Adrenal gland (tissue), 9 donors: ENCODE measurements at regions not wholly inside any gene's neighbourhood (a gene's known extent, or its start where the extent isn't known, plus 50 kb on each side); places are given as distances from the start of the nearest gene placed in this dataset.

Experiments
- DNase-seq, 7 donors: peaks; one replicate each; pipeline ENCODE4 v3.0.0-alpha.2; 2019 to 2020
- H3K27ac ChIP-seq, 5 donors: fragments of 200-600 bp; sonication (generic) in 4 of 5; 1 replicate in 3 of 5; 2 replicates in 2 of 5; pipeline versions ENCODE4 v1.5.1 to v1.8.0; 2016 to 2020; ENCODE audit warnings: mild to moderate bottlenecking in 1 of 5
- H3K27me3 ChIP-seq: fragments of 200-600 bp; 2 replicates; pipeline ENCODE4 v1.8.0; 2021
- H3K36me3 ChIP-seq, 2 donors: fragments of 200-600 bp; replicated peaks in 1 of 2; 1 replicate in 1 of 2; 2 replicates in 1 of 2; pipeline versions ENCODE4 v1.5.1 to v1.8.0; 2018 to 2022
- H3K4me1 ChIP-seq, 2 donors: fragments of 200-600 bp; replicated peaks in 1 of 2; 1 replicate in 1 of 2; 2 replicates in 1 of 2; pipeline versions ENCODE4 v1.5.1 to v1.8.0; 2018 to 2021
- H3K4me3 ChIP-seq, 4 donors: fragments of 200-600 bp; sonication (generic) in 3 of 4; one replicate each; pipeline ENCODE4 v1.5.1; 2016 to 2018
- H3K9me3 ChIP-seq, 3 donors: fragments of 200-600 bp; sonication (generic) in 1 of 3; replicated peaks in 1 of 3; 1 replicate in 2 of 3; 2 replicates in 1 of 3; pipeline versions ENCODE4 v1.5.1 to v1.8.0; 2016 to 2021
- CTCF ChIP-seq, 6 experiments: fragments of 450-650 bp in 4 of 6; fragments of 200-600 bp in 2 of 6; sonication (generic) in 1 of 6; IDR thresholded peaks; 1 replicate in 5 of 6; 2 replicates in 1 of 6; pipeline versions ENCODE4 v1.5.1 to v1.8.0; 2016 to 2021; ENCODE audit warnings: antibody characterized with exemption in 6 of 6, mild to moderate bottlenecking in 2 of 6, moderate library complexity in 1 of 6
- POLR2A ChIP-seq, 2 donors: fragments of 450-650 bp; IDR thresholded peaks; one replicate each; pipeline ENCODE4 v1.6.1; 2017; ENCODE audit warnings: antibody characterized with exemption in 2 of 2, mild to moderate bottlenecking in 2 of 2, moderate library complexity in 1 of 2
- WGBS, 4 donors: extraction: QIAGEN DNeasy Blood & Tissue Kit in 2 of 4; methylation state at CpG; one replicate each; pipeline versions ENCODE4 v1.1.5 to v1.1.7; 2013 to 2017; 5-methylcytosine and 5-hydroxymethylcytosine counted together
- intact Hi-C, 2 donors: fragments of 100-400 bp; cut with DNase I; formaldehyde crosslinking; loops; one replicate each; pipeline versions ENCODE4 v1.14.1 to v1.15.0; 2022 to 2023
- donor health status: healthy with polysubstance abuse.
- donor health status: Bipolar disorder and iron deficiency.
- donor health status: DM: yes; HTN: yes; CAD: no.
- donor health status: DM: no; HTN: no; CAD: no.
- donor health status: DM: no; HTN: no; CAD: no.

- TF ChIP-seq CTCF (IDR thresholded peaks at IDR 0.05) (no peak), POLR2A (IDR thresholded peaks at IDR 0.05) (no peak)
- Histone ChIP-seq H3K4me1 (no peaks in the 10 kb centered on the region), H3K4me3 (no peak overlapping the region), H3K9me3 (no peaks in the 10 kb centered on the region), H3K27ac (no peak overlapping the region), H3K36me3 (no peaks in the 10 kb centered on the region), H3K27me3 (no peaks in the 10 kb centered on the region)
- 71 to 82% (median 79%) methylated on average over 5 of the region's 5 CpGs for WGBS, 4 donors
- intact Hi-C loops, result no loop called here
- DNase-seq, result no peak
Observed at GRCh38 chr5:154697371-154697770, 57.8 kb upstream of the LARP1 start.

GRCh38 chr5:154696891-154697290 lies 58.3 kb upstream of the LARP1 start:
- no peaks in the 10 kb centered on the region for H3K9me3 ChIP-seq
- H3K4me3 ChIP-seq, result no peak overlapping the region
- 64 to 65% (median 65%) methylated on average over 3 of the region's 3 CpGs for WGBS, 4 donors
- no peak overlapping the region for H3K27ac ChIP-seq
- no peak for TF ChIP-seq CTCF (IDR thresholded peaks at IDR 0.05)
- TF ChIP-seq POLR2A (IDR thresholded peaks at IDR 0.05), result no peak
- no peaks in the 10 kb centered on the region for H3K4me1 ChIP-seq
- no peak for DNase-seq
- H3K27me3 ChIP-seq, result no peaks in the 10 kb centered on the region
- intact Hi-C loops, result no loop called here
- H3K36me3 ChIP-seq, result no peaks in the 10 kb centered on the region

GRCh38 chr5:154694159-154694558 lies 61.0 kb upstream of the LARP1 start:
- H3K36me3 ChIP-seq, result no peaks in the 10 kb centered on the region
- H3K9me3 ChIP-seq, result no peaks in the 10 kb centered on the region
- 87 to 94% (median 89%) methylated on average over 3 of the region's 3 CpGs for WGBS, 4 donors

GRCh38 chr5:154690488-154690887 lies 64.7 kb upstream of the LARP1 start:
- no peak for DNase-seq
- Histone ChIP-seq H3K27ac (no peak overlapping the region), H3K4me3 (no peak overlapping the region), H3K27me3 (no peaks in the 10 kb centered on the region), H3K36me3 (no peaks in the 10 kb centered on the region), H3K9me3 (no peaks in the 10 kb centered on the region), H3K4me1 (no peaks in the 10 kb centered on the region)
- intact Hi-C loops, result no loop called here
- 92 to 94% (median 93%) methylated on average over 19 to 28 of the region's 28 CpGs for WGBS, 4 donors
- no peak for TF ChIP-seq POLR2A (IDR thresholded peaks at IDR 0.05)
- TF ChIP-seq CTCF (IDR thresholded peaks at IDR 0.05), result no peak

More at GRCh38 chr5:154694159-154694558, 61.0 kb upstream of the LARP1 start:
- intact Hi-C loops, result no loop called here
- Histone ChIP-seq H3K27me3 (no peaks in the 10 kb centered on the region), H3K4me1 (no peaks in the 10 kb centered on the region), H3K27ac (no peak overlapping the region), H3K4me3 (no peak overlapping the region)
- DNase-seq, result no peak
- TF ChIP-seq POLR2A (IDR thresholded peaks at IDR 0.05) (no peak), CTCF (IDR thresholded peaks at IDR 0.05) (no peak)
